ENCODE measurements at regions not wholly inside any gene's neighbourhood (a gene's known extent, or its start where the extent isn't known, plus 50 kb on each side); places are given as distances from the start of the nearest gene placed in this dataset.

DNA sequence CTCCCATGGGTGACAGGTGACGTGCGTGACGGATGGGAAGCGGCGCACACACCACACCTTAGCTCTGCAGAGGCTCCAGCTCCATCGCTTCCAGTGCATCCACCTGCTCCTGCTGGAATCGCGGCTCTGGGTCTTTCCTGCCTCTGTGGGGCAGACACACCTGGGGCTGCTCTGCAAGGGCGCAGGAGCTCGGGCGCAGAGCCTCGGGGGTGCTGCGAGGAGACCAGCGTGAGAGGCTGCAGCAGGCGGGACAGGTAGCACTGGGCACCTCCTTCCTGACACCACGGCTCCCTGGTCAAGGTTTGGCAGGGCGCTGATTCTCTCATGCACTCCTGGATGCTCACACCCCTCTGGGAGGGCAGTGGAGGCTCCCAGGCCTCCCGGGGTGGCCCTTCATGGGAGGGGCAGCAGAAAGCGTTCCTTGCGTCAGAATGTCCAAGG is 1494.3 kb downstream of the BRD1 start:
- in situ Hi-C loops (cut with HindIII; ENCODE audit: low pct_unique_long_range_greater_than_20kb, low sequenced_read_pairs) = no loop called here
- DNase-seq (ENCODE audit: low read depth, low spot score) = no peak

GRCh38 chr22:48332438-48333322 is 1495.0 kb downstream of the BRD1 start:
- in situ Hi-C loops (cut with HindIII; ENCODE audit: low pct_unique_long_range_greater_than_20kb, low sequenced_read_pairs) = no loop called here
- DNase-seq (ENCODE audit: low read depth, low spot score) = no peak

- in situ Hi-C loops (cut with HindIII; ENCODE audit: low pct_unique_long_range_greater_than_20kb, low sequenced_read_pairs) = no loop called here
- no peak for DNase-seq (ENCODE audit: low read depth, low spot score)
These were observed 1495.9 kb downstream of the BRD1 start for GRCh38 chr22:48331691-48332220.

DNA sequence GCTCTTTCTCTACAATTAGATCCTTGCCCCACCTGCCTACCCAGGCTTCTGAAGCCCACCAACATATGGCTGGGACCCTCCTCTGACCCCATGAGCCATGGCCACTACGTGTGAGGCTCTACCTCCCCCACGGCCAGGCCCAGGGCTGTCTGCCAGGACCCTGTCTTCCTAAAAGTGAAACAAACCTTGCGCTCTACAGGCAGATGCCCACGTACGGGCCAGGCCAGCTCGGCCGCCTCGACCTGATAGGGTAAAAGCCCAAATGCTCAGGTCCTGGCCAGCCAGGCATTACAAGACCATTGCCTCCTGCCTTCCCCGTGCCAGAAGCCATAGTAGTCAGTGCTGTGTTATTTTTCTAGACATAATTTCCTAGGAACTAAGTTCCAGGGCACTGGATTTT is 1496.4 kb downstream of the BRD1 start:
- in situ Hi-C loops (cut with HindIII; ENCODE audit: low pct_unique_long_range_greater_than_20kb, low sequenced_read_pairs) = no loop called here
- DNase-seq (ENCODE audit: low read depth, low spot score) = no peak

- in situ Hi-C loops (cut with HindIII; ENCODE audit: low pct_unique_long_range_greater_than_20kb, low sequenced_read_pairs) = no loop called here
These were observed 1500.0 kb downstream of the BRD1 start for GRCh38 chr22:48327721-48328120.

DNA sequence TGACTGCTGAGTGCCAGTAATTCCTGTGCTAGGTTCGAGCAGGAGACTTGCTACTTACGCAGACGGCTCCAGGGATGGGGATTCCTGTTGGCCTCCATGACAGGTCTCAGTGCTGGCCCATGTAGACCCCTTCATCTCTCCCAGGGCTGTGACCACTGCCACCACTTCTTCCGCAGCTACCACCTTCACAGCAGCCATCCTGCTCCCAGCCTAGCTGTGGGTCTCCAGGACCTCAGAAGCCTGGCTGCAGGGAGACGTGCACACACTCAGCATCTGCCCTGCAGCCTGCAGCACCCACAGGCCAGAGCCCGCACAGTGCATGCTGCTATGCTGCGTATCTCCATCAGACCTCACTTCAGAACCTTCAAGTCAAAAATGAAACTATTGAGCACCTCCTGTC is 1503.9 kb downstream of the BRD1 start:
- in situ Hi-C loops (cut with HindIII; ENCODE audit: low pct_unique_long_range_greater_than_20kb, low sequenced_read_pairs) = no loop called here
- DNase-seq (ENCODE audit: low read depth, low spot score) = no peak

More at GRCh38 chr22:48327721-48328120, 1500.0 kb downstream of the BRD1 start:
- DNase-seq (ENCODE audit: low read depth, low spot score) = no peak

DNA sequence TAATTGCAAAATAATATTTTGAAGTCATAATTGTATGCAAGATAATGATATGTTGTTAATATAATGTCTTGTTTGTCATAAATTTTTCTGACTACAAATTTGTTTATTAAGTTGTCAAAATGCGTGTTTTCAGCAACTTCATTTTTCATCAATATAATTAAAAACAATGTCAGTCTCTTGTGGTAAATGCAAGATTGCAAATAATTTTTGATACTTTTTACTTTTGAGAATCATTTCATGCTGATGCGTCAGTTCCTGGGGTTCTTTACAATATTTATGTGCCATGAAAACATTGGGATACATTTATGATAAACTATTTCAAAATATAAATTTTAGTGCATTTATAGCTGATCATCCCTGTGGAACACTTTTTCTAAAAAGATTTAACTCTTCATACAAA is 1504.8 kb downstream of the BRD1 start:
- in situ Hi-C loops (cut with HindIII; ENCODE audit: low pct_unique_long_range_greater_than_20kb, low sequenced_read_pairs) = no loop called here

GRCh38 chr22:48321986-48322545 is 1505.6 kb downstream of the BRD1 start:
- in situ Hi-C loops (cut with HindIII; ENCODE audit: low pct_unique_long_range_greater_than_20kb, low sequenced_read_pairs) = no loop called here

More for the DNA sequence above, 1504.8 kb downstream of the BRD1 start:
- no peak for DNase-seq (ENCODE audit: low read depth, low spot score)

DNA sequence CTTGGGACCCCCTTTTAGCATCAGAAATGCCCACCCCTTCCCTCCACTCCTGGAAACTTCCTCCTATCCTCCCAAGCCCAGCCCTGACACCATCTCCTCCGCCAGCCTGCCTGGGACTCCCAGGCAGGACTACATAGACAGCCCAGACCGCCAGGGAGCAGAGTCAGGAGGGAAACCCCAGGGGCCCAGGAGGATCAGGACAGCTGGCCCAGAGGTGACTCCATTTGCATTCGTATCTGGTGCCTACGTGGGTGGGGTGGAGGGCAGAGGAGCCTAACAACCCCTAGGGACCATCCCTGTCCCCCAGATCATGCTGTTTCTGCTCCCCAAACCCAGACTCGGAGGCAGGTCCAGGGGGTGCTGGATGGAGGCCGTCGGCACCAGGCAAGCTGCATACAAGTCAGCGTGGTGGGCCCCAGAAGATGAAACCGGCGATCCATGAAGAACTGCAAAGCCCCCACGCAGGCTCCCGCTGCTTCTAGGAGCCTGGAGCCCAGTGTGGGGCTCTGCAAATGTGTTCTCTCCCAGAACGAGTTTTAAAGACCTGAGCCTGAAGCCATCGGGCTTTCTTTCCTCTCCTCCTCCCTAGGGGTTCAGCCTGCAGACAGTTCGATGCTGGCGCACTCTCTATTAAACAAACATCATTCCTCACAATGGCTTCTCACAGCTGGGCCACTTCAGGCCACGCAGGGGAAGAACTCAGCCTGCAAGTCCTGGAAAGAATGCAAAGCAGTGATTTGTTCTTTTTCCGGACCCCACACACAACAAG is 1506.8 kb downstream of the BRD1 start:
- no peak for DNase-seq (ENCODE audit: low read depth, low spot score)
- in situ Hi-C loops (cut with HindIII; ENCODE audit: low pct_unique_long_range_greater_than_20kb, low sequenced_read_pairs) = no loop called here

More at GRCh38 chr22:48321986-48322545, 1505.6 kb downstream of the BRD1 start:
- DNase-seq (ENCODE audit: low read depth, low spot score) = no peak

DNA sequence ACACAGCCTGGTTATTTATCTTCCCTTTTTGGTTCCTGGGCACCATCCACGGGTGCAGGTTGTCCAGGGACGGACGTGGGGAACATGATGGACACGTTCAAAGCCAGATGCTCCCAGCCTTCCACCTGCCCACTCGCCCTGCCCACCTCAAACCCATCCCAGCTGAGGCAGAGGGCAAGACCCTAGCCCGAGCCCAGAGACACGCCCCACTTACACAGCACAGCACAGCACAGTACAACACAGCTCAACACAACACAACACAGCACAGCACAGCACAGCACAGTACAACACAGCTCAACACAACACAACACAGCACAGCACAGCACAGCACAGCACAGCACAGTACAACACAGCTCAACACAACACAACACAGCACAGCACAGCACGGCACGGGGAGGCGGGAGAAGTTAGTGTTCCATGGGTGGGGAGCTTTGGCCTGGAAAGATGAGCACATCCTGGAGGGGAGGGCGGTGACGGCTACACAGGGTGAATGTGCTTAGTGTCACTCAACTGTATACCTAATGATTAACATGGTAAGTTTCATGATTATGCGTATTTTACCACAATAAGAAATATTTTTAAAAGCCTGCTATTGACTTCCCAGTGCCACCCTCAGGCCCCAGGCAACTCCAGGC is 1507.5 kb downstream of the BRD1 start:
- DNase-seq (ENCODE audit: low read depth, low spot score) = no peak
- in situ Hi-C loops (cut with HindIII; ENCODE audit: low pct_unique_long_range_greater_than_20kb, low sequenced_read_pairs) = no loop called here

- DNase-seq (ENCODE audit: low read depth, low spot score) = no peak
- in situ Hi-C loops (cut with HindIII; ENCODE audit: low pct_unique_long_range_greater_than_20kb, low sequenced_read_pairs) = no loop called here
These were observed 1508.2 kb downstream of the BRD1 start for GRCh38 chr22:48319321-48320047.

GRCh38 chr22:48318575-48319320 is 1508.9 kb downstream of the BRD1 start:
- in situ Hi-C loops (cut with HindIII; ENCODE audit: low pct_unique_long_range_greater_than_20kb, low sequenced_read_pairs) = no loop called here
- no peak for DNase-seq (ENCODE audit: low read depth, low spot score)

GRCh38 chr22:48318173-48318572 is 1509.5 kb downstream of the BRD1 start:
- DNase-seq (ENCODE audit: low read depth, low spot score) = no peak
- in situ Hi-C loops (cut with HindIII; ENCODE audit: low pct_unique_long_range_greater_than_20kb, low sequenced_read_pairs) = no loop called here

DNA sequence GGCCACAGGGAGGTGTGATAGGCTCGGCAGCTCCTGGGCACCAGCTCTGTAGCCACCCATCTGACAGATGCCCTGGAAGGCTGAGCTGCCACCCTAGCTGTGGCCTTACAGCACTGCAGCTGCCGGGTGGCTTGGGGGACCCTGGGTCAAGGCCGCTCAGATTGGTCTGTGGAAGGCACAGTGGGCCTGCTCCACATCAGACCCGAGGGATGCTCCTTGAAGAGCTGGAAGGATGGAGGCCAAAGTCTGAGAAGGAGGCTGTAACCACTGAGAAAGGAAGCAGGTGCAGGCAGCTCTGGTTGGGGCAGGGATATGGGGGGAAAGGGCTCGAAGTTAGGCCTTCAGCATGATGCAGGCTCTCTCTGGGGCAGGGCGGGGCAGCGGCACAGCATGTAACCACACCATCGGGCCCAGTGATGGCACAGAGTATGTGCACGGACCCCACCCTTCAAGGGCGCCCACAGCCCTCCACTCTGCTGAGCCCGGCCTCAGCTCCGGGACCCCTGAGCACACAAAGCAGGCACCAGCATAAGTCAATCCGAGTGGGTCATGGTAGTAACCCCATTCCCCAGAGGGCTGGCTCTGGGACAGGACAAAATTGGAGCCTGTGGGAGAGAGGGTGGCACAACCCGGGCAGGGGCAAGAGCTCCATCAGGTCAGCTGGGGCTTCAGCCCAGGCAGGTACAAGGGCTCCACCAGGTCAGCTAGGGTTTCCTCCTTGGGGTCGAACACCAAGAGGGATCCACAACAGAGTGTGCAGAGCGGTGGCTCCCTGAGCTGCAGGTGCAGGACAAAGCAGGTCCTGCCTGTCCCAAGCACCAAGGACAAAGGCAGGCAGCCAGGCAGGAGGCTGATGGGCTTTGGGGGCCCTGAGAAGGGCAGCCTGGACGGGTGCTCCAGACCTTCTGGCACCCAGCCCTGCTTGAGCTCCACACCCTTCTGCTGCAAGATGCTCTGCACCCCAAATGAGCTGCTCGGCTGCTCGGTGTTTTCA is 1511.1 kb downstream of the BRD1 start:
- in situ Hi-C loops (cut with HindIII; ENCODE audit: low pct_unique_long_range_greater_than_20kb, low sequenced_read_pairs) = no loop called here
- DNase-seq (ENCODE audit: low read depth, low spot score) = no peak

- no peak for DNase-seq (ENCODE audit: low read depth, low spot score)
- in situ Hi-C loops (cut with HindIII; ENCODE audit: low pct_unique_long_range_greater_than_20kb, low sequenced_read_pairs) = no loop called here
These were observed 1512.0 kb downstream of the BRD1 start for GRCh38 chr22:48315439-48316256.

Data from SK-MEL-5 (cell line).